Right forelimb (tissue), 1 donor: ENCODE measurements at regions not wholly inside any gene's neighbourhood (a gene's known extent, or its start where the extent isn't known, plus 50 kb on each side); places are given as distances from the start of the nearest gene placed in this dataset.

Experiments
- DNase-seq: peaks from one replicate; pipeline ENCODE4 v3.0.0-alpha.2; 2018

- no peak for DNase-seq
Observed at GRCh38 chr5:73307645-73308355, 134.8 kb downstream of the TMEM174 start.

GRCh38 chr5:73306741-73307275 is 133.8 kb downstream of the TMEM174 start:
- DNase-seq, result no peak

DNA sequence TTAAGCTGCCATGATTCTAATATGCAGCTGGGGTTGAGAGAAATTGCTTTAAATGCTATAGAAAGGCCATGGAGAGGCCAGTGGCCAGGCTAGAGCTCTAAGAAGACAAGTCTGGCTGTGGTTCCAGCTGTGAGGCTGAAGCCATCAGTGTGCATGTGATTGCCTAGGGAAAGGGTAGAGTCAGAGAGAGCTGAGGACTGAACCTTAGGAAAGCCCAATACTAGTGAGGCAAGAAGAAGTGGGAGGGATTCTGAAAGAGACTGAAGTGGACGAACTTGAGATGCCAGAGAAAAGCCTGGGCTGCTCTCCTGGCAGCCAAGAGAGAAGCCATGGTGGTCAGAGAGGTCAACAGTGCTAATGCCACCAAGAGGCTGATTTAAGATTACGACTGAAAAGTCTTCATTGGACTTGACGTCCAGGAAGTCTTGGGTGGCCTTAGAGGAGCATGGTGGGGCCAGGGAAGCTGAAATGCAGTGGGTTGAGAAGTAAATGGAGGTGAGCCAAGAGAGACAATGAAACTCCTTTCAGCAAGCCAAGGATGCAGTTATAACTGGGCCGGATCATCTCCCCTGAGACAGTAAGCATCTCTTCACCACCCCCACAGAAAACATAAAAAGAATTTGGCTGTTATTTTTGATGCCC is 133.2 kb downstream of the TMEM174 start:
- DNase-seq, result no peak

DNA sequence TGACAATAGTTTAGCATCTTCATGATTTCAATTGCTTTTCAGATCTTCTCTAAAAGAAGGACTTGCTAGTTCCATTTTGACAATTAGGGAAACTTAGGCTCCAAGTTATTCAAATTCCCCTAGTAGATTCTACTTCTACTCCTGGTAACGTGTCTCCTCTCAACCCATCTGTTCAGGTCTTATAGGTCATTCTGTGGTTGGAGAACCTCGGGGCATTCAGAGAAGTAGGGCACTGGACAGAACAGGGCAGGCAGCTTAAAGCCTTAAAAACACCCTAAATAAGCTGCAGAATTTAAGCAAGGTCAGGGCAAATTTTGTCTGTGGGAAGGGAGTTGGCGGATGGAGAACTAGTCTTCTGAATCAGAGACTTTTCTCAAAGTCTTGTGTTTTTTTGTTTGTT is 132.4 kb downstream of the TMEM174 start:
- DNase-seq, result no peak

- DNase-seq, result no peak
Observed at GRCh38 chr5:73304381-73304780, 131.4 kb downstream of the TMEM174 start.

DNA sequence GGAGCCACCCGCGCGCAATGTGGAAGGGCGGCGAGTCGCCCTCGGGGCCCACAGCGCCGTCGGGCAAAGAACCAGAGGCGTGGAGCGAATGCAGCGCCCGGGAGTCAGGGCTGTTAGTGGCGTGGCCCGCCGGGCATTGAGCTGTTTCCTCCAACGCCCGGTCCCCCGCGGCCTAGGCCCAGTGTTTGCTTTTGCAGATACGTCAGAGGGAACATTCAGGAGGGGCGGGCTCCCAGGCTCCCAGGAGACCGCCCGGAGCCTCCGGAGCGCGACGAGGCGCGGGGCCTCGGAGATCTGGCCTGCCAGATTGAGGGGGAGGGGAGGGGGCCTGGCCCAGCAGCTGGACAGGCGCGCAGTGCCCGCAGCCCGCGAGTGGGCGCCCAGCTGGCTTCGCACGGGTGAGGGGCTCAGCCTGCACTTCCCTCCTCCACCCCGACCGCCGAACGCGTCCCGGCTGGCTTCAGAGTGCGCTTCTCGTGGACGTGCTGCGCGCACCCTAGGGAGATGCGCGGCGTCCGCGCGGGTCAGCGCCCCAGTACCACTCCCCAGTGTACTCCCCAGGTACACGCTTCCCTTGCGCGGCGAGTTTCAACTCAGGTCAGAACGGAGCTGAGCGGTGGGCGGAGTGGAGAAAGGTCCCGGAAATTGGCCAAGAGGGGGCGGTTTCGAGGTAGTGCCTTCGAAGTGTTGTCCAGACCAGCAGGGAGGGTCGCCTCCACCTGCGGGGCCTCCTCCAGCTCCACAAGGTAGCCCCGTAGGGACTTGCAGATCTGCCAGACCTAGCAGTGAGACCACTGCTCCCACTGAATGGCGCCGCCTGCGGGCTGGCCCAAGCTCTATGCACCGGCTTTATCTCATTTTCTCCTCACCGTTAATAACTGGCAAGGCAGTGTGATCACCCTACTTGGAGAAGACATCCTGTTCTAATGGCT is 130.4 kb downstream of the TMEM174 start:
- DNase-seq, result no peak

GRCh38 chr5:73302797-73303147 is 129.8 kb downstream of the TMEM174 start:
- no peak for DNase-seq

DNA sequence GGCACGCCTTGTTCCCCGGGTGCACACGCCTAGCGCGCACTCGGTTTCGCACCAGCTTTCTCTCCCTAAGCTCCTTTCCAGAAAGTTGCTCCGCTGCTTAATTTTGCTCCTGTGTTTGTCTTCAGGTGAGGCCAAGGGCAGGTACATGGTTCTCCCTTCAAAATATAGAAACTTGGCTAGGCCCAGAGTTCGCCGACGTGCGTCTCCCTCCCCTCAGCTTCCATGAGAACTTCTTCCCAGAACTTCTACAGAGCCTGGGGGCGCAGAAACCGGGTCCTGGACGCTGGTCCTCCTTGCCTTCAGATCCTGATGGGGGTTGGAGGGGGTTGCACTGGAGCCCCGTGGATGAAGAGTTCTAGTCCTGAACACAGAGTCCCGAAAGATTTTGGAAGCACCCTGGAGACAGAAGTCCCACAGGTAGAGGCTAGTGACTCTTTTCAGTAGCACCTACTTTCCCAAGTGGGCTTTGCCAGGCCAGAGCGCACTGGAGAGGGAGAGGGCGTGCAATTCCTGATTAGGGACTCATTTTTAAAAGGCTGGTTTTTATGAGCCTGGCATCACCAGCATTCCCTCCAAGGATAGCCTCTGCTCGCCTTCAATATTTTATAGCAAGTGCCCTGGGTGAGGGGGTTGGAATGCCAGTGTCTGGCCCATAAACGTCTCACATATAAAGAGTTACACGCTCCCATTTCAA is 128.4 kb downstream of the TMEM174 start:
- no peak for DNase-seq

DNA sequence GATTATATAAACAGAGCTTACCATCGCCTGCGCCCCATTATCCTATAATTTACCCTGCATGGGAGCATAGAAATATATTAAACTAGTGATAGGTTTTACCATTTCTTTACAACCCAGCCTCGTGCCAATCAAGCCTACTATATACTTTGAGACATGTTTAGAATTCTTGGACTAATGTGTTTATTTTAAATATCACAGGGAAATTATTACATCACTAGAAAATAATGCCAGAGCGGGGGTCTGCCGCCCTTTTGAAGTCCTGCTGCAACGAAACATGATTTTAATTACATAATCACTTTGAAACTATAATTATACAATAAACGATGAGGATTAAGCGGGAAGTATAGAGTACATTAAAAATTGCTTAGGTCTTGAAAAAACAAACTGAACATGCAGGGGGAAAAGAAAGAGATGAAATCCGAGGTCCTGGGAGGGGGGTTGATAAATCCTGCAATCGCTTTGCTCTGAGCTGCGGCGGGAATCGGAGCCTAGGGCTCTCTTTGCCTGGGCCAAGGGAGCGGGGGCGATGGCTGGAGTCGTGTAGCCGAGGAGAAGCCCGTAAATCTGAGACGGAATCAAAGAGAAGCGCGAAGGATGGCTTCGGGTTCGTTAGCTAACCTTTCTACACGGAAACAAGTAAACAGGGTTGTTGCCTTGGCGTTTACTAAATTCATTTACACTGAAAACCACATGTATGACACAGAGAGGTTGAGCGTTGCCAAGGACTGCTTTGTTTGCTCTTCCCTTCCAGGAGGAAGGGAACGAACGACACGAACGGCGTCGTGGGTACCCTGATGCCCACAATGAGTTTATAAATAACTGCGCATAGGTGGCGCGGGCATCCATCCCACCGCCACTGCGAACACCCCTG is 127.6 kb downstream of the TMEM174 start:
- no peak for DNase-seq

- no peak for DNase-seq
Observed at GRCh38 chr5:73299665-73300336, 126.8 kb downstream of the TMEM174 start.

- no peak for DNase-seq
Observed at GRCh38 chr5:73298772-73299630, 126.0 kb downstream of the TMEM174 start.

DNA sequence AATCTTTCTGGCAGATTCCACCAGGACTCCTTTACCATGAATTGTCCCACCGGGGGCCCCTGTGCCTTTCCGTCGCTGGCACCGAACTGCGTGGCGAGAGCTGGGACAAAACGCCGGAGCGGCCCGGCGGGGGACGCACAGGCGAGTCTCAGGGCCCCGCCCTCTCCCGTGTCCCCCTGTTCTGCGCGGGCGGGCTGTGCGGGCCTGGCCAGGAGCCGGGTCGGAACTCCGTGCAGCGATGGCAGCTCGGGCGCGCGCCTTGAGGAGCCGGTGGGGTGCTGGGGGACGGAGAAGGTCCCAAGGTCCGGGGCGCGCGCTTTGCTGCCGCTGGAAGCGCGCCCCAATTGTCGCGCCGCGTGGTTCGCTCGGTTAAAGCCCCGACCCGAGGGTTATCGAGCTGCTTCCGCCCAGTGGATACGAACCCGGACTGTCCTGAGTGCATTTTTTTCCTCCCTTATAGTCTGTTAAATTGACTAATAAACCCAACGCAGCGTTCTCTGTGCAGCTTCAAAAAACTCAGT is 125.3 kb downstream of the TMEM174 start:
- DNase-seq, result no peak

GRCh38 chr5:73297430-73297829 is 124.4 kb downstream of the TMEM174 start:
- DNase-seq, result no peak

- DNase-seq, result no peak
Observed at GRCh38 chr5:73296772-73297171, 123.8 kb downstream of the TMEM174 start.

- DNase-seq, result no peak
Observed at GRCh38 chr5:73295921-73296320, 122.9 kb downstream of the TMEM174 start.

- DNase-seq, result no peak
Observed at GRCh38 chr5:73295447-73295846, 122.5 kb downstream of the TMEM174 start.

DNA sequence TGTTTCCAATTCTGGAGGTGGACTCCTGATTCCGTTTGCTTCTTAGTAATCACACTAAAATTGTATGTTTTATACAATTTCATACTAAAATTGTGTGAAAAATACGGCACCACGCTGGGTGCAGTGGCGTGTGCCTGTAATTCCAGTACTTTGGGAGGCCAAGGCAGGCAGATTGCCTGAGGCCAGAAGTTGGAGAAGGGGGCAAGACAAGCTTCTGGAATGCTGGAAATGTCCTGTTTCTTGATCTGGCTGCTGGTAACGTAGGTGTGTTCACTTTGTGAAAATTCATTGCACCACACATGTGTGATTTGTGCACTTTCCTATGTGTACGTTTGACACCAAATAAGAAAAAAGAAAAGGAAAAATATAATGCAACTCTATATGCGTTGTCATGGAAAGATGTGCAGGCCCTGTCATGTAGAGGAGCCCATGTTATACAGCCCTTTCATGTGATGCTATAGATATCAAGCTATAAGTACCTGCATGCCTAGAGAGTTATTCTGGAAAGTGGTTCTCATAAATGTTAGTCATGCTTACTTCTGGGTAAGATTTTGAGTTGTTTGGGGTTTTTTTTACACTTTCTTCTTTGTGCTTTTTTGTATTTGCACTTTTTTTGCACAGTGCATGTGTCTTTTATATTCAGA is 119.9 kb downstream of the TMEM174 start:
- DNase-seq, result no peak

- no peak for DNase-seq
Observed at GRCh38 chr5:73291873-73292272, 118.9 kb downstream of the TMEM174 start.

DNA sequence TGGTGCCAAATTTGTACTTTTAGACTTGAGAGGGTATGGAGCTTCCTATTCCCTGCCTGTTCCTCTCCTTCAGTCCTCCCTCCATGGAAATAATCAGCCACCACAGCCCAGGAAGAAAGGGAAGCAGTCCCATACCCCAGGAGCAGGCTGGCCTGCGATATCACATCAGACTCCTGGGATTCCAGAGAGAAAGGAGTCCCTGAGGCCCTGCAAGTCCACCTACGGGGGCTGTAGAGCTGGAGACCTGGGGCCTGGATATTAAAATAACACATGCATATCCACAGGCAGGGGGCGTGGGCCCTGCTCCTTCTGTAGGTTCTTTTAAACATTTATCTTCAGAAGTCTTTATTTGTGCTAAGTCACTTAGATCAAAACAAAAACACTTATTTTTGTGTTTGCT is 117.2 kb downstream of the TMEM174 start:
- no peak for DNase-seq
